Heart left ventricle (tissue), 13 donors: ENCODE measurements at regions not wholly inside any gene's neighbourhood (a gene's known extent, or its start where the extent isn't known, plus 50 kb on each side); places are given as distances from the start of the nearest gene placed in this dataset.

Source experiments
- CTCF ChIP-seq, 12 donors: fragments of 200-600 bp; sonication (generic) in 4 of 12; IDR thresholded peaks; one replicate each; pipeline versions ENCODE4 v1.5.0 to v1.8.0; 2018 to 2022; ENCODE audit warnings: antibody characterized with exemption in 12 of 12, mild to moderate bottlenecking in 5 of 12
- POLR2A ChIP-seq, 2 donors: fragments of 450-650 bp; IDR thresholded peaks; one replicate each; pipeline ENCODE4 v1.6.1; 2017; ENCODE audit warnings: antibody characterized with exemption in 2 of 2, mild to moderate bottlenecking in 2 of 2, moderate library complexity in 2 of 2
- donor health status: ischemic (EF 13 %, LVEDD 7.1; RV severe dilation, severe dysfunction).
- donor health status: DM: no; HTN: yes; CAD: no.
- donor health status: DM: no; HTN: no; CAD: no.
- donor health status: ischemic (EF 25% LVEDD 6.9; RV normal size, moderate dysfunction).
- donor health status: ischemic (EF 25% LVEDD 5.7; RV mildly dilated, moderate dysfunction).
- donor health status: ischemic (EF 35%, LVEDD 5.7; RV mildly dilated, moderate dysfunction).
- donor health status: nonischemic (EF 11% LVEDD 7.7; RV severe dilation, severe dysfunction).
- donor health status: DM: yes; HTN: yes; CAD: no.
- donor health status: PGD.
- donor health status: ischemic (EF 29% LVEDD 5.4; RV normal size, mild dysfunction).
- donor health status: nonischemic (EF 23%, LVEDD 6.1; RV moderate dilation, normal function).

DNA sequence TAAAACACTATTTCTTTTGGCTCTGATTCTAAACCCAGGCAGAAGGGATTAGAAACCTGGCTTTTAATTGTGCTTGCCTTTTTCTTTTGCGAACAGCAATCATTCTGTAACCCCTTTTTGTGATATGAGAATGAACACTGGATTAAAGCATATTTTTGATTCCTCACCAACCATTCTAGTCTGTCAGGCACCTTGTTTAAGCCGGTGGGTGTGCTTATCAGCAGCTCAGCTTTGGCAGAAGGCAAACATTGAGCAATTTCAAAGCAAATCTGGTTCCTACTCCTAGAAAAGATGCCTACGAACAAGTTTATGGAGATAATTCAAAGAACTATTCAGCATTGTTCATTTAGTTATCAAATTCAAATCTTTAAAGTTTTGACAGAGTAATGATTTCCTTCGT lies 265.1 kb upstream of the FAM241A start:
- TF ChIP-seq CTCF (IDR thresholded peaks at IDR 0.05) (no peak), POLR2A (IDR thresholded peaks at IDR 0.05) (no peak)
